IPS-NIHi7 (cell line): ENCODE measurements at regions not wholly inside any gene's neighbourhood (a gene's known extent, or its start where the extent isn't known, plus 50 kb on each side); places are given as distances from the start of the nearest gene placed in this dataset.

ENCODE experiments used
- DNase-seq: peaks from one replicate; pipeline ENCODE4 v3.0.0; 2012; ENCODE audit warnings: mixed read lengths; ENCODE audit errors: extremely low spot score

DNA sequence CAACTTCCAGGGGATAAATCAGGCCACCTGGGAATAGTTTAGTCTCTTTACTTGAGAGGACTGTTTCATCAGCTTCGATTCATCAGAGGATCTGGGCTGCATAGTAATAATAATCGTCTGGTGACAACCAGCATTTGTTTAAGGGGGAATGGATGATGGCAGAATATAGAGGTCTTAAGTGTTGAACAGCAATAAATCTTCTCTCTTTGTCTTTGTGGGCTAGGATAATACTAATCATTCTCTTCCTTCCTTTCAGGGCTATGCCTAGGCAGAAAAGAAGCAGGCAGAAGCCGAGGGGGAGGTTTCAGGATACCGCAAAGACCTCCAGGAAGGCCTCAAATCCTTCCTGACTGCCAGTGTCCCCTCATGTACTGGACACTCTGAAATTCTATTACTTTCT lies 150.4 kb upstream of the GAREM1 start:
- DNase-seq, result no peak

- no peak for DNase-seq
These were observed 147.9 kb upstream of the GAREM1 start for GRCh38 chr18:32618546-32618945.

- no peak for DNase-seq
These were observed 143.1 kb upstream of the GAREM1 start for GRCh38 chr18:32613821-32614220.

GRCh38 chr18:32612651-32613050 lies 142.0 kb upstream of the GAREM1 start:
- no peak for DNase-seq

- no peak for DNase-seq
These were observed 139.5 kb upstream of the GAREM1 start for GRCh38 chr18:32610176-32610575.

- peak; percentile 22 for DNase-seq
These were observed 137.1 kb upstream of the GAREM1 start for GRCh38 chr18:32607816-32608215.

DNA sequence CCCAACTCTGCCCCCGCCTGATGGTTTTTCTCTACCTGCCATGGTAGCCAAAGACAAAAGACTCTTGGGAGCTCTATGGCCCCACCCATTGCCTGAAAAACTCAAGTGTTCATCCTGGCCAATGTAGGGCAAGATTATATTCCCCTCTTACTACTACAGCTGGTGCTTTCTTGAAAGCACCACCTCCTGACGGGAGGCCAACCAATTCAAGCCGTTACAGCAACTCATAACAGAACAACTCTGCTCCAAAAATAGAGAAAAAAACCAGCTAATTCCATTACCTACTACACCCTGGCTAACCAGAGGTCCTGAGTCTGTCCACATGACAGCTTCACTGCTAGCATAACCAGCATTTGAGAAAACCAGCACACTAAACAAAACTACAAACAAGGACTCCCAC lies 127.5 kb upstream of the GAREM1 start:
- DNase-seq, result no peak

DNA sequence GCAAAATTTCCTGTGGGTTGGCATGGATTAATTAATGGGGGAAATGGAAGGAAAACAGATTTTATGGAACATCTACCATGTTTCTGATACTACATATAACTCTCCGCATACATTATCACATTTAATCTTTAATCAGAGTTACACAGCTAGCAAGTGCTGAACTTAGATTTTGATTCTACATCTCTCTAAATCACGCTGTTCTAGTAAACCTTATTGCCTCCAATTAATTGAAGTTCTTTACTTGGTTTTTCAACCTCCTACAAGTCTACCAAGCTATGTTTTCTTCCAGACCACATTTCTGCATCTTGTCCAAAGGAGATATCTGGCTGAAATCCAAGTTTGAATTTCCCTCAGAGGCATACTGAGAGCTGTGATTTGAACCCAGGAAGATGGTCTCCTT lies 125.8 kb upstream of the GAREM1 start:
- DNase-seq, result no peak

DNA sequence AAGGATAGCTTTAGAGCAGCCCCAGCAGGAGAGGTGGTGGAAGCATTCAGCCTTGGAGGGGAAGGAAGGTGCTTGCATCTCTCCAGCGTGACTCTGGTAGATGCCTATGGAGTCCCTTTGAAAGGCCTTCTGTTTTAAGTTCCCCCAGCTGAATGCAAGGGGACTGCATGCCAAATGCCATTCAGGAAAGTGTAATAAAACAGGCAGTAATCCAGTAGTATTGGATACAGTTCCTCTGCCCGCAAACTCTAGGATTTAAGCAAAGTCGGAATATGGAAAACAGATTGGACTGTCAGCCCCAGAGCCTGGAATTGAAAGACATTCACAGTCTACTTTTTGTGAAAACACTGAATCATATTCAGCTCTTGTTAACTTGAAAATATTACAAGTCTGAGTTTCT lies 125.2 kb upstream of the GAREM1 start:
- DNase-seq, result no peak

DNA sequence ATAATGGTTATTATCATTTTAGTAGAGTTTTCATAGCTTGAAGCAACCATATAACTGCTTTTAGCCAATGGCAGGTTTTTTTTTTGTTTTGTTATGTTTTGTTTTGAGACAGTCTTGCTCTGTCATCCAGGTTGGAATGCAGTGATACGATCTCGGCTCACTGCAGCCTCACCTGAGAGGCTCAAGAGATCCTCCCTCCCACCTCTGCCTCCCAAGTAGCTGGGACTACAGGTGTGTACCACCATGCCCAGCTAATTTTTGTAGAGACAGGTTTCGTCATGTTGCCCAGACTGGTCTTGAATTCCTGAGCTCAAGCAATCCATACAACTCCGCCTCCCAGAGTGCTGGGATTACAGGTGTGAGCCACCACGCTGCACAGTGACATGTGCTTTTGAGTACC lies 117.5 kb upstream of the GAREM1 start:
- DNase-seq, result no peak

GRCh38 chr18:32583431-32583830 lies 112.7 kb upstream of the GAREM1 start:
- no peak for DNase-seq

DNA sequence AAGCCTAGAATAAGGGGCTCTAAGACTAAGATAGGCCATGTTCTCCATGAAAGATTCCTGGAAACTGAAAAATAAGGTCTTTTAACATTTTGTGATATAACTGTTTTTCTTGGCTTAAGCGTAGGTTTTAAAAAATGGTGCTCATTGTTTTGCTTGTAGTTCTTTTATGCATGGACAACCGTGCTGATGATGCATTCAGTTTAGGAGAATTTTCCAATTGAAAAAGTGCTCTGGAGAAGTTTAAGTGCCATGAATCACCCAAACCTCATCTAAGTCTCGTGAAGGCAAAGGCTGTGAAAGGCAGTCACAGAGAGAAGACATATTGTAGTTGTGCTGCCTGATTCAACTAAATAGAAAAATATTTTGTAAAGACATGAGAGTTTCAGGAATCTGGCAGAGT lies 111.8 kb upstream of the GAREM1 start:
- no peak for DNase-seq

- no peak for DNase-seq
These were observed 106.9 kb upstream of the GAREM1 start for GRCh38 chr18:32577561-32577960.

- DNase-seq, result peak; percentile 51
These were observed 105.7 kb upstream of the GAREM1 start for GRCh38 chr18:32576296-32576916.

DNA sequence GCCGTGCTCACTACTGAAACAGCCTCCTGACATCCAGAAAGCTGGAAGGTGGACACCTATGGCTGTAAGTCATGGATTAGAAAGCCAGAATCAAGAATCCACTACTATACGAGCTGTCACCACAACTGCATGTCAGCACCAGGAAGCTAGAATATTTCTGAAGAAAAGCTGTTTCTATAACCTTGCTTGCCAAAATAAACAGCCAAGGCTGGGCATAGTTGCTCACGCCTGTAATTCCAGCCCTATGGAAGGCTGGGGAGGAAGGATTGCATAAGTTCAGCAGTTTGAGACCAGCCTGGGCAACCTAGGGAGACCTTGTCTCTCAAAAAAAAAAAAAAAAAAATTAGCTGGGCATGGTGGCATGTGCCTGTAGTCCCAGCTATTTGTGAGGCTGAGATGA lies 96.3 kb upstream of the GAREM1 start:
- DNase-seq, result no peak

- DNase-seq, result no peak
These were observed 83.1 kb upstream of the GAREM1 start for GRCh38 chr18:32553640-32554365.

DNA sequence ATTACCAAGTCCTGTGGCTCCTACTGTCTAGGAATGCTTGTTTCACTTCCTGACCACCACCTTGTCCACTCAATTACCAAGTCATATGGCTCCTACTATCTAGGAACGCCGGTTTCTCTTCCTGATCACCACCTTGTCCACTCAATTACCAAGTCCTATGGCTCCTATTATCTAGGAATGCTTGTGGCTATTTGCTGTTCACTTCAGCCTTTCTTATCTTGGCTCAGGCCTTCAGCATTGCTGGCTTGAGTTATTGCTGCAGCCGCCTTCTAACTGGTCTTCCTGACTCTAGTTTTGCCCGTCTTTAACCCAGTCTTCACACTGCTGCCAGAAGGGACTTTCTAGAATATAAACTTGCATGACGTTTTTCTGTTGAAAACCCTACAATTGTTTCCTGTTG lies 82.5 kb upstream of the GAREM1 start:
- DNase-seq, result no peak

- peak; percentile 84 for DNase-seq
These were observed 81.8 kb upstream of the GAREM1 start for GRCh38 chr18:32552421-32553030.

- peak; percentile 59 for DNase-seq
These were observed 80.3 kb upstream of the GAREM1 start for GRCh38 chr18:32550963-32551362.

DNA sequence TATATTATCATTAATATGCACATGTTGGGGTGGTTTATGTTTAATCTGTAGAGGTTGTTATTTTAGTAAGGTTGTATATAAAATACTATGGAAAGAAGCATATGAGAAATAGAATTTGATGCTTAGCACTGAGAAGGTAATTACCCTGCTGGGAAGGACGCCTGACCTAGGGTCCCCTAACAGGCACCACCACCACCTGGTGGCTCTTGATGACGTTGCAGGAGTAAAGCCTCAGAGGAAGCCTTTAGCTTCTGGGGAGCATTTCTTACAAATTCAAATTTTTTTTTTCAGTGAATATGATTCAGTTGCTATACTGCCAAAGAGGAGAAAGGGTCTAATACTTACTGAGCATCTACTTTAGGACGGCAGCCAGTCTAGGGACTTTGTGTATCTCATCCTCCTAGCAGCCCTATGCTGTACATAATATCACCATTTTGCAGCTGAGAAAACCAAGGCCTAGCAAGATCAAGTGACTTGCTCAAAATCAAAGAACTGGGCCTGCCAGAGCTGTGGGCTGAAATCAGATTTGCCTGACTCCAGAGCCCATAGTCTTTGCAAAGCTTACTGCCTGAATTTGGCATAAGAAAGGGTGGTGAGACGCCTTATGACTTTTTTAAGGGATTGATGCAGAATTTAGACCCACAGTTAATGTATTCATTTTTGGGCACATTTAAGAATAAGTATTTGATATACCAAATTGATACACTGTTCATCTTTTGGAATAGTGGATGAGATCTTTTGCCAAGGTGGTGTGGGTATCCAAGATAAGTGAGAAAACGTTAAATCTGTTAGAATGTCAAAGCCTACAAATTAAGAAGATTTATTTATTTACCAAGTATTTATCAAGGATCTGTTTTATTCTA lies 78.8 kb upstream of the GAREM1 start:
- peak; percentile 66 for DNase-seq

DNA sequence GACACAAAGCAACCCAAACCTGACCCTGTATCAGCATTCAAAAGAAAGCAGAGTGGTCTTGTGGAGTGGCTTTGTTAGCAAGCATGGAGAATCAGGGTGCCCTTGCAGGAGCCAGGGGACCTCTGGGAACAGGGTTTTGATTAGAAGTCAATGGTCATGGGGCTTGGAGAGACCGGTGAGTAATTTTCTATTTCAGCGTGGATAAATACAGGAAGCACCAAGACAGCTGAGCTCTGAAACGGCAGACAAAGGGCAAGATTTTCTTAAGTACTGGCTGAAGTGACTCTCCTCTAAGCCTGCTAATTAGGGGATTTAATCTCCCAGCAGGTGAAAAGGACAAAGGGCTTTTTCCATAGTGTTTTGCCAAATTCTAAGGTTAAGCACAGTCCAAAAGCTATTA lies 78.0 kb upstream of the GAREM1 start:
- peak; percentile 28 for DNase-seq

- DNase-seq, result no peak
These were observed 74.9 kb upstream of the GAREM1 start for GRCh38 chr18:32545631-32546030.
